ENCODE measurements at regions not wholly inside any gene's neighbourhood (a gene's known extent, or its start where the extent isn't known, plus 50 kb on each side); places are given as distances from the start of the nearest gene placed in this dataset.

GRCh38 chr7:118080947-118081346 lies 103.0 kb upstream of the LSM8 start:
- no peaks in the 10 kb centered on the region for H3K9me3 ChIP-seq (ENCODE audit: insufficient read depth, low read length)
- no peaks in the 10 kb centered on the region for H3K36me3 ChIP-seq (ENCODE audit: insufficient read depth, insufficient read length, low read length)
- no peak overlapping the region for H3K9ac ChIP-seq (ENCODE audit: insufficient read length, low read depth)
- DNase-seq (ENCODE audit: low read depth, low spot score), result no peak
- H3K4me3 ChIP-seq (ENCODE audit: insufficient read length, low read depth), result no peak overlapping the region
- H3K4me1 ChIP-seq (ENCODE audit: insufficient read depth, insufficient read length), result no peaks in the 10 kb centered on the region
- TF ChIP-seq YY1 (IDR thresholded peaks at IDR 0.05; ENCODE audit: insufficient read depth, insufficient read length) (no peak), ZNF274 (IDR thresholded peaks at IDR 0.05; ENCODE audit: low read depth, low read length) (no peak), SUZ12 (IDR thresholded peaks at IDR 0.05; ENCODE audit: extremely low read depth, insufficient read depth, insufficient read length) (no peak)
- H3K27me3 ChIP-seq (ENCODE audit: insufficient read depth, insufficient read length), result no peaks in the 10 kb centered on the region

- H3K27me3 ChIP-seq (ENCODE audit: insufficient read depth, insufficient read length), result no peaks in the 10 kb centered on the region
- H3K4me1 ChIP-seq (ENCODE audit: insufficient read depth, insufficient read length), result no peaks in the 10 kb centered on the region
- no peak for TF ChIP-seq YY1 (IDR thresholded peaks at IDR 0.05; ENCODE audit: insufficient read depth, insufficient read length)
- no peak for TF ChIP-seq SUZ12 (IDR thresholded peaks at IDR 0.05; ENCODE audit: extremely low read depth, insufficient read depth, insufficient read length)
- no peak for TF ChIP-seq ZNF274 (IDR thresholded peaks at IDR 0.05; ENCODE audit: low read depth, low read length)
- no peak overlapping the region for H3K4me3 ChIP-seq (ENCODE audit: insufficient read length, low read depth)
- H3K9me3 ChIP-seq (ENCODE audit: insufficient read depth, low read length), result no peaks in the 10 kb centered on the region
- no peaks in the 10 kb centered on the region for H3K36me3 ChIP-seq (ENCODE audit: insufficient read depth, insufficient read length, low read length)
- no peak for DNase-seq (ENCODE audit: low read depth, low spot score)
- no peak overlapping the region for H3K9ac ChIP-seq (ENCODE audit: insufficient read length, low read depth)
Observed at GRCh38 chr7:118082506-118082905, 101.5 kb upstream of the LSM8 start.

- Histone ChIP-seq H3K27me3 (ENCODE audit: insufficient read depth, insufficient read length) (no peaks in the 10 kb centered on the region), H3K9ac (ENCODE audit: insufficient read length, low read depth) (no peak overlapping the region), H3K4me1 (ENCODE audit: insufficient read depth, insufficient read length) (no peaks in the 10 kb centered on the region), H3K36me3 (ENCODE audit: insufficient read depth, insufficient read length, low read length) (no peaks in the 10 kb centered on the region), H3K9me3 (ENCODE audit: insufficient read depth, low read length) (no peaks in the 10 kb centered on the region), H3K4me3 (ENCODE audit: insufficient read length, low read depth) (no peak overlapping the region)
- TF ChIP-seq YY1 (IDR thresholded peaks at IDR 0.05; ENCODE audit: insufficient read depth, insufficient read length) (no peak), ZNF274 (IDR thresholded peaks at IDR 0.05; ENCODE audit: low read depth, low read length) (no peak), SUZ12 (IDR thresholded peaks at IDR 0.05; ENCODE audit: extremely low read depth, insufficient read depth, insufficient read length) (no peak)
- DNase-seq (ENCODE audit: low read depth, low spot score), result no peak
Observed at GRCh38 chr7:118085000-118085399, 99.0 kb upstream of the LSM8 start.

- H3K27me3 ChIP-seq (ENCODE audit: insufficient read depth, insufficient read length), result no peaks in the 10 kb centered on the region
- H3K9ac ChIP-seq (ENCODE audit: insufficient read length, low read depth), result no peak overlapping the region
- no peak for DNase-seq (ENCODE audit: low read depth, low spot score)
- H3K4me1 ChIP-seq (ENCODE audit: insufficient read depth, insufficient read length), result no peaks in the 10 kb centered on the region
- H3K4me3 ChIP-seq (ENCODE audit: insufficient read length, low read depth), result no peak overlapping the region
- no peaks in the 10 kb centered on the region for H3K36me3 ChIP-seq (ENCODE audit: insufficient read depth, insufficient read length, low read length)
- TF ChIP-seq SUZ12 (IDR thresholded peaks at IDR 0.05; ENCODE audit: extremely low read depth, insufficient read depth, insufficient read length) (no peak), YY1 (IDR thresholded peaks at IDR 0.05; ENCODE audit: insufficient read depth, insufficient read length) (no peak), ZNF274 (IDR thresholded peaks at IDR 0.05; ENCODE audit: low read depth, low read length) (no peak)
- no peaks in the 10 kb centered on the region for H3K9me3 ChIP-seq (ENCODE audit: insufficient read depth, low read length)
Observed at GRCh38 chr7:118087126-118087525, 96.8 kb upstream of the LSM8 start.

- TF ChIP-seq YY1 (IDR thresholded peaks at IDR 0.05; ENCODE audit: insufficient read depth, insufficient read length), result no peak
- no peak for TF ChIP-seq SUZ12 (IDR thresholded peaks at IDR 0.05; ENCODE audit: extremely low read depth, insufficient read depth, insufficient read length)
- TF ChIP-seq ZNF274 (IDR thresholded peaks at IDR 0.05; ENCODE audit: low read depth, low read length), result no peak
- Histone ChIP-seq H3K27me3 (ENCODE audit: insufficient read depth, insufficient read length) (no peaks in the 10 kb centered on the region), H3K4me3 (ENCODE audit: insufficient read length, low read depth) (no peak overlapping the region), H3K9ac (ENCODE audit: insufficient read length, low read depth) (no peak overlapping the region), H3K4me1 (ENCODE audit: insufficient read depth, insufficient read length) (no peaks in the 10 kb centered on the region), H3K36me3 (ENCODE audit: insufficient read depth, insufficient read length, low read length) (no peaks in the 10 kb centered on the region), H3K9me3 (ENCODE audit: insufficient read depth, low read length) (no peaks in the 10 kb centered on the region)
- DNase-seq (ENCODE audit: low read depth, low spot score), result no peak
Observed at GRCh38 chr7:118094044-118094443, 89.9 kb upstream of the LSM8 start.

GRCh38 chr7:118104812-118105441 lies 79.0 kb upstream of the LSM8 start:
- Histone ChIP-seq H3K4me1 (ENCODE audit: insufficient read depth, insufficient read length) (no peaks in the 10 kb centered on the region), H3K27me3 (ENCODE audit: insufficient read depth, insufficient read length) (no peaks in the 10 kb centered on the region), H3K9ac (ENCODE audit: insufficient read length, low read depth) (no peak overlapping the region), H3K9me3 (ENCODE audit: insufficient read depth, low read length) (no peaks in the 10 kb centered on the region), H3K4me3 (ENCODE audit: insufficient read length, low read depth) (no peak overlapping the region), H3K36me3 (ENCODE audit: insufficient read depth, insufficient read length, low read length) (no peaks in the 10 kb centered on the region)
- DNase-seq (ENCODE audit: low read depth, low spot score), result no peak
- no peak for TF ChIP-seq SUZ12 (IDR thresholded peaks at IDR 0.05; ENCODE audit: extremely low read depth, insufficient read depth, insufficient read length)
- no peak for TF ChIP-seq ZNF274 (IDR thresholded peaks at IDR 0.05; ENCODE audit: low read depth, low read length)
- no peak for TF ChIP-seq YY1 (IDR thresholded peaks at IDR 0.05; ENCODE audit: insufficient read depth, insufficient read length)

- Histone ChIP-seq H3K4me1 (ENCODE audit: insufficient read depth, insufficient read length) (no peaks in the 10 kb centered on the region), H3K9me3 (ENCODE audit: insufficient read depth, low read length) (peaks cover 7% of the 10 kb centered on the region; the same call in 1 of the 2 replicates), H3K4me3 (ENCODE audit: insufficient read length, low read depth) (no peak overlapping the region), H3K36me3 (ENCODE audit: insufficient read depth, insufficient read length, low read length) (no peaks in the 10 kb centered on the region), H3K9ac (ENCODE audit: insufficient read length, low read depth) (no peak overlapping the region), H3K27me3 (ENCODE audit: insufficient read depth, insufficient read length) (no peaks in the 10 kb centered on the region)
- no peak for TF ChIP-seq ZNF274 (IDR thresholded peaks at IDR 0.05; ENCODE audit: low read depth, low read length)
- no peak for TF ChIP-seq YY1 (IDR thresholded peaks at IDR 0.05; ENCODE audit: insufficient read depth, insufficient read length)
- no peak for TF ChIP-seq SUZ12 (IDR thresholded peaks at IDR 0.05; ENCODE audit: extremely low read depth, insufficient read depth, insufficient read length)
- no peak for DNase-seq (ENCODE audit: low read depth, low spot score)
Observed at GRCh38 chr7:118109607-118110006, 74.4 kb upstream of the LSM8 start.
